Transverse colon (tissue), 4 donors: ENCODE measurements at regions not wholly inside any gene's neighbourhood (a gene's known extent, or its start where the extent isn't known, plus 50 kb on each side); places are given as distances from the start of the nearest gene placed in this dataset.

Experiments used
- DNase-seq: peaks from one replicate; pipeline ENCODE4 v3.0.0-alpha.2; 2019
- H3K27ac ChIP-seq, 4 donors: fragments of 200-600 bp; sonication (generic); 2 replicates each; pipeline ENCODE4 v1.5.1; 2016 to 2018; ENCODE audit warnings: inconsistent platforms in 4 of 4
- H3K27me3 ChIP-seq: fragments of 200-600 bp; sonication (generic); 2 replicates; pipeline ENCODE4 v1.5.1; 2017; ENCODE audit warnings: inconsistent platforms
- H3K36me3 ChIP-seq, 4 donors: fragments of 200-600 bp; sonication (generic); 2 replicates each; pipeline ENCODE4 v1.5.1; 2017 to 2019; ENCODE audit warnings: inconsistent platforms in 4 of 4
- H3K4me1 ChIP-seq, 4 donors: fragments of 200-600 bp; sonication (generic); 2 replicates each; pipeline ENCODE4 v1.5.1; 2017 to 2020; ENCODE audit warnings: inconsistent platforms in 4 of 4
- H3K4me3 ChIP-seq, 4 donors: fragments of 200-600 bp; sonication (generic); 1 replicate in 1 of 4; 2 replicates in 3 of 4; pipeline versions ENCODE4 v1.5.1 to v1.6.1; 2017 to 2019; ENCODE audit warnings: inconsistent platforms in 4 of 4
- H3K9me3 ChIP-seq, 2 donors: fragments of 200-600 bp; sonication (generic); 2 replicates each; pipeline ENCODE4 v1.5.1; 2017 to 2019; ENCODE audit warnings: inconsistent platforms in 2 of 2
- EP300 ChIP-seq: sonication (generic); formaldehyde crosslinking; IDR thresholded peaks from one replicate; pipeline ENCODE4 v1.6.1; 2017; ENCODE audit warnings: antibody characterized with exemption, low read depth
- POLR2A ChIP-seq: fragments of 450-650 bp; IDR thresholded peaks from one replicate; pipeline ENCODE4 v1.6.1; 2016; ENCODE audit warnings: antibody characterized with exemption, mild to moderate bottlenecking, moderate library complexity
- POLR2AphosphoS5 ChIP-seq, 3 donors: sonication (generic); formaldehyde crosslinking; IDR thresholded peaks; one replicate each; pipeline ENCODE4 v1.6.1; 2016; ENCODE audit warnings: antibody characterized with exemption in 3 of 3
- WGBS, 2 donors: methylation state at CpG; one replicate each; pipeline ENCODE4 v1.1.5; 2018; ENCODE audit warnings: low coverage in 1 of 2; 5-methylcytosine and 5-hydroxymethylcytosine counted together
- in situ Hi-C, 4 donors: fragments of 200-750 bp; cut with MboI; loops; one replicate each; pipeline versions ENCODE4 v1.15.0 to v1.15.1; 2017; ENCODE audit warnings: low sequenced_read_pairs in 3 of 4, low pct_ligation_motif_present in 1 of 4, low pct_unique_long_range_greater_than_20kb in 1 of 4
- intact Hi-C: fragments of 100-400 bp; cut with DNase I; formaldehyde crosslinking; loops from one replicate; pipeline ENCODE4 v1.15.1; 2023; ENCODE audit warnings: low total_unique reads
- TF ChIP-seq, protein P1 (sequence below), 5 experiments: fragments of 200-600 bp in 3 of 5; fragments of 450-650 bp in 2 of 5; sonication (generic) in 3 of 5; IDR thresholded peaks; 1 replicate in 2 of 5; 2 replicates in 3 of 5; pipeline ENCODE4 v1.5.1; 2016 to 2017; ENCODE audit warnings: antibody characterized with exemption in 5 of 5, inconsistent platforms in 3 of 5, mild to moderate bottlenecking in 2 of 5, moderate library complexity in 1 of 5

DNA sequence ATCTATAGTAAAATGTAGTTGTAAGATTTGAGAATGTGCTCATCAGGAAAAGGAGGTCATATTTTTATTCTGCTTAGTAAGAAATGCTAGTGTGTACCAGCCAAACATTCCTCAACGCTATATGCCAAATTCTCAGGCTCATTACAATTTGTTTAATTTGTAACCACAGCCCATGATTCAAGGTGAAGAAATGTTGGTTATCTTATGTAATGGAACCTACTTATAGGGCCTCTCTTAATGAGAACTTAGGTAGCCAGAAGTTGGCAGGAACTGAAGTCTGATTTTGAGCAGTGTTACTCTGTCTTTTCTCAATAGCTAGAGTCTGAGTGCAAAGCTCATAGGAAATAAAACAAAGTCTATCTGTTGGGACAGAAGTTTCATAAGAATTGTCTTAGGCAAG is 595.0 kb downstream of the GLUD2 start:
- H3K9me3 ChIP-seq: no peaks in the 10 kb centered on the region
- H3K27me3 ChIP-seq: no peaks in the 10 kb centered on the region
- no peaks in the 10 kb centered on the region for H3K36me3 ChIP-seq
- 69 to 100% methylated on average over 1 of the region's 1 CpG for WGBS, 2 donors
- H3K4me3 ChIP-seq: no peak overlapping the region
- H3K4me1 ChIP-seq: no peaks in the 10 kb centered on the region
- DNase-seq: no peak
- no peak for TF ChIP-seq EP300
- no peak for TF ChIP-seq POLR2AphosphoS5 (IDR thresholded peaks at IDR 0.05)
- TF ChIP-seq, protein P1, sequence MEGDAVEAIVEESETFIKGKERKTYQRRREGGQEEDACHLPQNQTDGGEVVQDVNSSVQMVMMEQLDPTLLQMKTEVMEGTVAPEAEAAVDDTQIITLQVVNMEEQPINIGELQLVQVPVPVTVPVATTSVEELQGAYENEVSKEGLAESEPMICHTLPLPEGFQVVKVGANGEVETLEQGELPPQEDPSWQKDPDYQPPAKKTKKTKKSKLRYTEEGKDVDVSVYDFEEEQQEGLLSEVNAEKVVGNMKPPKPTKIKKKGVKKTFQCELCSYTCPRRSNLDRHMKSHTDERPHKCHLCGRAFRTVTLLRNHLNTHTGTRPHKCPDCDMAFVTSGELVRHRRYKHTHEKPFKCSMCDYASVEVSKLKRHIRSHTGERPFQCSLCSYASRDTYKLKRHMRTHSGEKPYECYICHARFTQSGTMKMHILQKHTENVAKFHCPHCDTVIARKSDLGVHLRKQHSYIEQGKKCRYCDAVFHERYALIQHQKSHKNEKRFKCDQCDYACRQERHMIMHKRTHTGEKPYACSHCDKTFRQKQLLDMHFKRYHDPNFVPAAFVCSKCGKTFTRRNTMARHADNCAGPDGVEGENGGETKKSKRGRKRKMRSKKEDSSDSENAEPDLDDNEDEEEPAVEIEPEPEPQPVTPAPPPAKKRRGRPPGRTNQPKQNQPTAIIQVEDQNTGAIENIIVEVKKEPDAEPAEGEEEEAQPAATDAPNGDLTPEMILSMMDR (IDR thresholded peaks at IDR 0.05): no peak
- TF ChIP-seq POLR2A: no peak
- no peak overlapping the region for H3K27ac ChIP-seq
- intact Hi-C loops (no loop called here), in situ Hi-C loops (no loop called here)

- no peak overlapping the region for H3K27ac ChIP-seq
- no peak for DNase-seq
- H3K36me3 ChIP-seq: no peaks in the 10 kb centered on the region
- no peaks in the 10 kb centered on the region for H3K4me1 ChIP-seq
- H3K27me3 ChIP-seq: no peaks in the 10 kb centered on the region
- no peaks in the 10 kb centered on the region for H3K9me3 ChIP-seq
- in situ Hi-C loops: no loop called here
- H3K4me3 ChIP-seq: no peak overlapping the region
- no peak for TF ChIP-seq EP300
- TF ChIP-seq, protein P1 (IDR thresholded peaks at IDR 0.05): no peak
- TF ChIP-seq POLR2AphosphoS5 (IDR thresholded peaks at IDR 0.05): no peak
- intact Hi-C loops: no loop called here
Observed at GRCh38 chrX:121649417-121649816, 602.0 kb downstream of the GLUD2 start.

DNA sequence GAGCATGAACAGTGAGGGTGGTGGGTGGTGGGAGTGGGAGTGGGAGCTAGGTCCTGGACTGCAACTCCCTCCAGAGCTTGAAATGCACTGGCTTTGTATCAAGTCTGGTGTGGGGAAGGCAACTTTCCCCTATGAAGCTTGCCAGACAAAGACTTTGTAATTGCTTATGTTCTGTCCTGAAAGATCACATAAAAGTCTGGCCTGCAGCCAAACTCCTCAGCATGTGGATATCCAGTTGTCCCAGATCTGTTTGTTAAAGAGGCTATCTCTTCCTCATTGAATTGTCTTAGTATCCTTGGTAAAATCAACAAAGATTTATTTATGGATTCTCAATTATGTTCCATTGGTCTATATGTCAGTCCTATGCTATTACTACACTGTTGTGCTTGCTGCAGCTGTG is 607.9 kb downstream of the GLUD2 start:
- no peak overlapping the region for H3K27ac ChIP-seq
- TF ChIP-seq EP300: no peak
- TF ChIP-seq, protein P1 (IDR thresholded peaks at IDR 0.05): no peak
- no peak for TF ChIP-seq POLR2AphosphoS5 (IDR thresholded peaks at IDR 0.05)
- TF ChIP-seq POLR2A: no peak
- no peak overlapping the region for H3K4me3 ChIP-seq
- no peaks in the 10 kb centered on the region for H3K36me3 ChIP-seq
- intact Hi-C loops: no loop called here
- no peaks in the 10 kb centered on the region for H3K4me1 ChIP-seq
- no peaks in the 10 kb centered on the region for H3K27me3 ChIP-seq
- in situ Hi-C loops: no loop called here
- H3K9me3 ChIP-seq: no peaks in the 10 kb centered on the region
- DNase-seq: peak; percentile 7

GRCh38 chrX:121666171-121666570 is 618.8 kb downstream of the GLUD2 start:
- Histone ChIP-seq H3K27ac (no peak overlapping the region), H3K4me3 (no peak overlapping the region), H3K9me3 (no peaks in the 10 kb centered on the region), H3K36me3 (no peaks in the 10 kb centered on the region), H3K4me1 (no peaks in the 10 kb centered on the region), H3K27me3 (no peaks in the 10 kb centered on the region)
- no peak for DNase-seq
- intact Hi-C loops (no loop called here), in situ Hi-C loops (no loop called here)
- TF ChIP-seq POLR2AphosphoS5 (IDR thresholded peaks at IDR 0.05) (no peak), POLR2A (no peak), EP300 (no peak)
- TF ChIP-seq, protein P1 (IDR thresholded peaks at IDR 0.05): no peak
- WGBS, 2 donors: 56% methylated on average over 4 of the region's 4 CpGs; no CpG with 5 or more reads in 1 of the 2 donors
